HepG2 (cell line): ENCODE measurements at regions not wholly inside any gene's neighbourhood (a gene's known extent, or its start where the extent isn't known, plus 50 kb on each side); places are given as distances from the start of the nearest gene placed in this dataset.

ENCODE experiments used
- GATAD2A ChIP-seq: IDR thresholded peaks from 2 replicates; pipeline ENCODE4 v1.6.1; 2016
- HNRNPK ChIP-seq: fragments of 200-400 bp; formaldehyde crosslinking; IDR thresholded peaks from 2 replicates; pipeline ENCODE4 v1.6.1; 2018; ENCODE audit warnings: low read length, low read depth, moderate library complexity, mild to moderate bottlenecking; ENCODE audit not compliant: poor library complexity, severe bottlenecking
- KDM1A ChIP-seq: IDR thresholded peaks from 2 replicates; pipeline ENCODE4 v1.6.1; 2016; ENCODE audit warnings: missing compliant biosample characterization
- MIER2 ChIP-seq: IDR thresholded peaks from 2 replicates; pipeline ENCODE4 v1.6.1; 2016; ENCODE audit warnings: missing biosample characterization, missing genetic modification reagents
- MZF1 ChIP-seq: sonication (generic); formaldehyde crosslinking; IDR thresholded peaks from 2 replicates; pipeline ENCODE4 v1.8.1; 2023; ENCODE audit warnings: mild to moderate bottlenecking, missing genetic modification reagents, borderline replicate concordance
- NFE2 ChIP-seq: sonication (generic); formaldehyde crosslinking; IDR thresholded peaks from 2 replicates; pipeline ENCODE4 v1.4.0; 2020; ENCODE audit warnings: missing genetic modification reagents
- POGZ ChIP-seq: sonication (generic); formaldehyde crosslinking; IDR thresholded peaks from 2 replicates; pipeline ENCODE4 v1.4.0; 2020; ENCODE audit warnings: mild to moderate bottlenecking, missing genetic modification reagents
- SMAD1 ChIP-seq: sonication (generic); formaldehyde crosslinking; IDR thresholded peaks from 2 replicates; pipeline ENCODE4 v1.4.0; 2020; ENCODE audit warnings: missing genetic modification reagents, low read depth, mild to moderate bottlenecking, borderline replicate concordance
- ZNF180 ChIP-seq: sonication (generic); formaldehyde crosslinking; IDR thresholded peaks from 2 replicates; pipeline ENCODE4 v1.4.0; 2020; ENCODE audit warnings: low read depth, missing genetic modification reagents, borderline replicate concordance
- ZNF264 ChIP-seq: sonication (generic); formaldehyde crosslinking; IDR thresholded peaks from 2 replicates; pipeline ENCODE4 v1.4.0; 2020; ENCODE audit warnings: missing genetic modification reagents
- ZNF484 ChIP-seq: sonication (generic); formaldehyde crosslinking; IDR thresholded peaks from 2 replicates; pipeline ENCODE4 v1.5.1; 2020; ENCODE audit warnings: mild to moderate bottlenecking, low read depth, missing genetic modification reagents, borderline replicate concordance
- ZNF619 ChIP-seq: sonication (generic); formaldehyde crosslinking; IDR thresholded peaks from 2 replicates; pipeline ENCODE4 v1.4.0; 2020; ENCODE audit warnings: mild to moderate bottlenecking, missing genetic modification reagents
- TF ChIP-seq, protein P1 (sequence below): sonication (generic); formaldehyde crosslinking; IDR thresholded peaks from 2 replicates; pipeline ENCODE4 v1.5.1; 2020; ENCODE audit warnings: missing genetic modification reagents, mild to moderate bottlenecking, borderline replicate concordance
- TF ChIP-seq, protein P2 (sequence below): sonication (generic); formaldehyde crosslinking; IDR thresholded peaks from 2 replicates; pipeline ENCODE4 v1.4.0; 2020; ENCODE audit warnings: mild to moderate bottlenecking, missing genetic modification reagents

DNA sequence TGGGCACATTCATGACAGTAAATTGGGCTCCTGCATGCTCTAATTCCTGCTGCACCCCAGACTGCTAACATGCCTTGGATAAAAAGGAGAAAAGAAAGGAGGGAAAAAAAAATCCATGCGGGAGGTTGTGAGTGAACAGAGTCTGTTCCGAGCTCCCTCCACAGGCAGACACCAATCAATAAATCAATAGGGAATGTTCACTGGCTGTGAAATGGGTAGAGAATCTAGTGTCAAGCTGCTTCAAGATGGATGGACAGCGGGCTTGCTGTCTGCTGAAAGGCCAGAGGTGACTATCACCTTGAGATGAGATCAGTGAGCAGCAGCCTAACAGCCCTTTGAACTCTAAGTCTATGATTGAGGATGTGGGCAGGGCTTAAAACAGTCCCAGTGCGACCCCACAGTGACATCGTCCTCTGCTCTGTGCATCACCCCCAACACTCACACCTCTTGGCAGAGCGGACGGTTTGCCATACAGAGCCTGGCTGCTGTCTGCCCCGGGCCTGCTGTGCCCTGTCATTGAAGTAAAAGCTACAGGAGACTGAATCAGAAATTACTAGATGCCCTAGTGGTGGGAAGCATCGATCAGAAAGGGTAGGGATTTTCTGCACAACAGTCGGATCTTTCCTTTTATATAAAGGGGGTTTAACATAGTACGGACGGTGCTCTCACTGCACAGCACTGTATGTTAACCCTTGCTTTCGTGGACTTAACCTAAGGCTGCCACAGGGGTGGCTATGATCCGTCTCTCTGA, 247.9 kb upstream of the ONECUT1 start (continued):
- TF ChIP-seq SMAD1 (CRISPR knock-in tag) = no peak
- 0 out of 2 replicates have a peak, but pooled peaks have one; percentile 26 for TF ChIP-seq GATAD2A (CRISPR knock-in tag)
- TF ChIP-seq KDM1A (CRISPR knock-in tag) = peak; percentile 70; the same call in 1 of the 2 replicates
- TF ChIP-seq, protein P1, sequence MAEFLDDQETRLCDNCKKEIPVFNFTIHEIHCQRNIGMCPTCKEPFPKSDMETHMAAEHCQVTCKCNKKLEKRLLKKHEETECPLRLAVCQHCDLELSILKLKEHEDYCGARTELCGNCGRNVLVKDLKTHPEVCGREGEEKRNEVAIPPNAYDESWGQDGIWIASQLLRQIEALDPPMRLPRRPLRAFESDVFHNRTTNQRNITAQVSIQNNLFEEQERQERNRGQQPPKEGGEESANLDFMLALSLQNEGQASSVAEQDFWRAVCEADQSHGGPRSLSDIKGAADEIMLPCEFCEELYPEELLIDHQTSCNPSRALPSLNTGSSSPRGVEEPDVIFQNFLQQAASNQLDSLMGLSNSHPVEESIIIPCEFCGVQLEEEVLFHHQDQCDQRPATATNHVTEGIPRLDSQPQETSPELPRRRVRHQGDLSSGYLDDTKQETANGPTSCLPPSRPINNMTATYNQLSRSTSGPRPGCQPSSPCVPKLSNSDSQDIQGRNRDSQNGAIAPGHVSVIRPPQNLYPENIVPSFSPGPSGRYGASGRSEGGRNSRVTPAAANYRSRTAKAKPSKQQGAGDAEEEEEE (CRISPR knock-in tag) = no peak
- TF ChIP-seq HNRNPK = no peak
- TF ChIP-seq, protein P2, sequence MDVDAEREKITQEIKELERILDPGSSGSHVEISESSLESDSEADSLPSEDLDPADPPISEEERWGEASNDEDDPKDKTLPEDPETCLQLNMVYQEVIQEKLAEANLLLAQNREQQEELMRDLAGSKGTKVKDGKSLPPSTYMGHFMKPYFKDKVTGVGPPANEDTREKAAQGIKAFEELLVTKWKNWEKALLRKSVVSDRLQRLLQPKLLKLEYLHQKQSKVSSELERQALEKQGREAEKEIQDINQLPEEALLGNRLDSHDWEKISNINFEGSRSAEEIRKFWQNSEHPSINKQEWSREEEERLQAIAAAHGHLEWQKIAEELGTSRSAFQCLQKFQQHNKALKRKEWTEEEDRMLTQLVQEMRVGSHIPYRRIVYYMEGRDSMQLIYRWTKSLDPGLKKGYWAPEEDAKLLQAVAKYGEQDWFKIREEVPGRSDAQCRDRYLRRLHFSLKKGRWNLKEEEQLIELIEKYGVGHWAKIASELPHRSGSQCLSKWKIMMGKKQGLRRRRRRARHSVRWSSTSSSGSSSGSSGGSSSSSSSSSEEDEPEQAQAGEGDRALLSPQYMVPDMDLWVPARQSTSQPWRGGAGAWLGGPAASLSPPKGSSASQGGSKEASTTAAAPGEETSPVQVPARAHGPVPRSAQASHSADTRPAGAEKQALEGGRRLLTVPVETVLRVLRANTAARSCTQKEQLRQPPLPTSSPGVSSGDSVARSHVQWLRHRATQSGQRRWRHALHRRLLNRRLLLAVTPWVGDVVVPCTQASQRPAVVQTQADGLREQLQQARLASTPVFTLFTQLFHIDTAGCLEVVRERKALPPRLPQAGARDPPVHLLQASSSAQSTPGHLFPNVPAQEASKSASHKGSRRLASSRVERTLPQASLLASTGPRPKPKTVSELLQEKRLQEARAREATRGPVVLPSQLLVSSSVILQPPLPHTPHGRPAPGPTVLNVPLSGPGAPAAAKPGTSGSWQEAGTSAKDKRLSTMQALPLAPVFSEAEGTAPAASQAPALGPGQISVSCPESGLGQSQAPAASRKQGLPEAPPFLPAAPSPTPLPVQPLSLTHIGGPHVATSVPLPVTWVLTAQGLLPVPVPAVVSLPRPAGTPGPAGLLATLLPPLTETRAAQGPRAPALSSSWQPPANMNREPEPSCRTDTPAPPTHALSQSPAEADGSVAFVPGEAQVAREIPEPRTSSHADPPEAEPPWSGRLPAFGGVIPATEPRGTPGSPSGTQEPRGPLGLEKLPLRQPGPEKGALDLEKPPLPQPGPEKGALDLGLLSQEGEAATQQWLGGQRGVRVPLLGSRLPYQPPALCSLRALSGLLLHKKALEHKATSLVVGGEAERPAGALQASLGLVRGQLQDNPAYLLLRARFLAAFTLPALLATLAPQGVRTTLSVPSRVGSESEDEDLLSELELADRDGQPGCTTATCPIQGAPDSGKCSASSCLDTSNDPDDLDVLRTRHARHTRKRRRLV (CRISPR knock-in tag) = no peak
- no peak for TF ChIP-seq MIER2 (CRISPR knock-in tag)
- no peak for TF ChIP-seq ZNF264 (CRISPR knock-in tag)
- no peak for TF ChIP-seq ZNF619
- no peak for TF ChIP-seq ZNF484 (CRISPR knock-in tag)
- TF ChIP-seq POGZ (CRISPR knock-in tag) = peak; percentile 50; the same call in 1 of the 2 replicates
- no peak for TF ChIP-seq NFE2 (CRISPR knock-in tag)
- no peak for TF ChIP-seq ZNF180 (CRISPR knock-in tag)
- TF ChIP-seq MZF1 = no peak
- TF ChIP-seq, all 625 proteins: peak for 21
